Activated CD8-positive, alpha-beta memory T cell treated with anti-CD3 and anti-CD28 coated beads for 48 hours (primary cell): ENCODE measurements at regions not wholly inside any gene's neighbourhood (a gene's known extent, or its start where the extent isn't known, plus 50 kb on each side); places are given as distances from the start of the nearest gene placed in this dataset.

ENCODE experiments used
- DNase-seq, 3 experiments: peaks; one replicate each; pipeline ENCODE4 v3.0.0-alpha.2; 2020; ENCODE audit warnings: low read depth in 2 of 3, low spot score in 2 of 3

DNA sequence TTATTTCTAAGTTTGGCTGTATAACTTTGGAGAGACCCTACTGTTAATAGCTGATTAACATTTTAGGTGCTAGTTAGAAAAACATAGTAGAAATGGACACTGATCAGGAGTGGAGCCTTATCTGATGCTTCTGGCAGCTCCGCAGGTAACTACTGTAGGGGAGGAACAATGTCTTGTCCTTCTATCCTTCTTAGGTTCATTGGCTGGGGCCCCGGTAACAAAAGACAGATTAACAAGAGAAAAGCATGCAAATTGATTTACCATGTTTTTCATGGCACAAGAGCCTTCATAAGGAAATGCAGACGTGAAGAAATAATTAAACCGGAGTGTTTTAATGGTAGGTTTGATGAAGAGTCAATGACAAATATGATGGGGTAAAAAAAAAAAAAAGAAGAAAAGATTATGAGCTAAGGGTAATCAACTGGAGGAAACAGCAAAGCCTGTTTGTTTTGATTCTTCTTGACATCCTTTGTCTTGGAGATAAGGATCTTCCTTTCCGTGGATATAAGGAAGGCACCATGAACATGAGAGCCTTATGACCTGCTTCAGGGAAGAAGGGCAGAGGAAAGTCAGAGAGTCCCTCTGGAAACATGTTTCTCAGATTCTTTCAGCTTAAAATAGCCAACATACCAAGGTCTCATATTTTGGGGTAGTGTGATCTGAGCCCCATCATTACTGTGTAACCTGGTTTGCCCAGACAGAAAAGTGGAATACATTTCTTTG is 62.4 kb upstream of the GCFC2 start:
- DNase-seq, result no peak

DNA sequence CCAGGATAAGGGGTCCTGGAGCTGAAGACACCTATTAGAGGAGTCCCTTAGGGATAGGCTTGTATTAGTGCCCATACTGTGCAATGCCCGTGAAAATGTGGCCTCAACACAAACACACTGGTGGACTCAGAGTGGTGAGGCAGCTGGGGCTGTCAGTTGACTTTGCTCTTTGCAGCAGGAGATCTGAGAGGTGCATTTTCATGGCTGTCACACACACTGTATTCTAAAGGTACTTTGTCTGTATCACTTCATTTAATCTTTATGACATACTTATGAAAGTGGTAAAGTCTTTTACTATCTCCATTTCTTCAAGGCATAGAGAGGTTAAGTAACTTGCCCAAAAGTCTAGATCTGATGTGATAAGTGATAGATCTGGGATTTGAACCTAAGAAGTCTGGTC is 55.1 kb upstream of the GCFC2 start:
- DNase-seq, result no peak

DNA sequence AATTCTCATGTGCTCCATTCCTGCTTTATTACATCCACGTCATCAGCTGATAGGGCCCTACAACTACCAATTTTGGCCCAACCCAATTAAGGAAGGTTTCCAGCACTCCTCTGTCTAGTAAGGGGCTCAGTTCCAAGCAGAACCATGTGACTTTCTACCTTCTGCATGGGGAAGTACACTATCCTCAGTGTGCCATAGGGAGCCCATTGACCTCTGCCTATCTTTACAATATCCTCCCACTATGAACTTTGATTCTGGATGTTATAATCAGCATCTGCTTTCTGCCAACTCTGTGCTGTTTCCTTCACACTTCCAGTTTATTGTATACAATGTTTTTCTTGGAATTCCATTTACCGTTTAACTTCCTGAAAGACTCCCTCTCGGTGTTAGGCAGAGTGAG is 53.9 kb upstream of the GCFC2 start:
- DNase-seq, result no peak
